ENCODE measurements at regions not wholly inside any gene's neighbourhood (a gene's known extent, or its start where the extent isn't known, plus 50 kb on each side); places are given as distances from the start of the nearest gene placed in this dataset.

DNA sequence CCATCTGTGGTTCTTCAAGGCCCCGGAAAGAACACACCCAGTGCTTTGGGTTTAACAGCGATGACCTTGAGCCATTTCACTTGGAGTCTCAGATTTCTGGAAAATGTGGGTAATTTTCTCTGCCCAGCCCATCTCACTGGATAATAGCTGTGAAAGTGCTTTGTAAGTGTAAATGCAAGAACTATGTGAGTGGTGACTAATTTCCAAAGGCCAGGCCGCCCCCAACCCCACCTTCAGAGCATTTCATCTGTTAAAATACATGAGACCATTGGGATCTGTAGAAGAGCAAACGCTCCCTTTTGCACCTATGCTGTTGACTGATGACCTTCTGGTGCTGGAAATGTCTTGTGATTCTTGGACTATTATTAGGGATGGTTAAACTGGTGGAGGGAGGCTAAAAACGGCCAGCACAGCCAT is 196.8 kb upstream of the LPP start:
- TF ChIP-seq, protein P1, sequence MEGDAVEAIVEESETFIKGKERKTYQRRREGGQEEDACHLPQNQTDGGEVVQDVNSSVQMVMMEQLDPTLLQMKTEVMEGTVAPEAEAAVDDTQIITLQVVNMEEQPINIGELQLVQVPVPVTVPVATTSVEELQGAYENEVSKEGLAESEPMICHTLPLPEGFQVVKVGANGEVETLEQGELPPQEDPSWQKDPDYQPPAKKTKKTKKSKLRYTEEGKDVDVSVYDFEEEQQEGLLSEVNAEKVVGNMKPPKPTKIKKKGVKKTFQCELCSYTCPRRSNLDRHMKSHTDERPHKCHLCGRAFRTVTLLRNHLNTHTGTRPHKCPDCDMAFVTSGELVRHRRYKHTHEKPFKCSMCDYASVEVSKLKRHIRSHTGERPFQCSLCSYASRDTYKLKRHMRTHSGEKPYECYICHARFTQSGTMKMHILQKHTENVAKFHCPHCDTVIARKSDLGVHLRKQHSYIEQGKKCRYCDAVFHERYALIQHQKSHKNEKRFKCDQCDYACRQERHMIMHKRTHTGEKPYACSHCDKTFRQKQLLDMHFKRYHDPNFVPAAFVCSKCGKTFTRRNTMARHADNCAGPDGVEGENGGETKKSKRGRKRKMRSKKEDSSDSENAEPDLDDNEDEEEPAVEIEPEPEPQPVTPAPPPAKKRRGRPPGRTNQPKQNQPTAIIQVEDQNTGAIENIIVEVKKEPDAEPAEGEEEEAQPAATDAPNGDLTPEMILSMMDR (IDR thresholded peaks at IDR 0.05) = no peak
- TF ChIP-seq TEAD4 (CRISPR knock-in tag; IDR thresholded peaks at IDR 0.05) (no peak), KAT7 (CRISPR knock-in tag; IDR thresholded peaks at IDR 0.05; ENCODE audit: borderline replicate concordance) (no peak), NR1H2 (CRISPR knock-in tag; IDR thresholded peaks at IDR 0.05) (no peak), GRHL2 (CRISPR knock-in tag; IDR thresholded peaks at IDR 0.05; ENCODE audit: insufficient replicate concordance, severe bottlenecking) (no peak), JUN (CRISPR knock-in tag; IDR thresholded peaks at IDR 0.05) (no peak), ZNF423 (CRISPR knock-in tag; IDR thresholded peaks at IDR 0.05) (no peak)
- TF ChIP-seq, protein P2, sequence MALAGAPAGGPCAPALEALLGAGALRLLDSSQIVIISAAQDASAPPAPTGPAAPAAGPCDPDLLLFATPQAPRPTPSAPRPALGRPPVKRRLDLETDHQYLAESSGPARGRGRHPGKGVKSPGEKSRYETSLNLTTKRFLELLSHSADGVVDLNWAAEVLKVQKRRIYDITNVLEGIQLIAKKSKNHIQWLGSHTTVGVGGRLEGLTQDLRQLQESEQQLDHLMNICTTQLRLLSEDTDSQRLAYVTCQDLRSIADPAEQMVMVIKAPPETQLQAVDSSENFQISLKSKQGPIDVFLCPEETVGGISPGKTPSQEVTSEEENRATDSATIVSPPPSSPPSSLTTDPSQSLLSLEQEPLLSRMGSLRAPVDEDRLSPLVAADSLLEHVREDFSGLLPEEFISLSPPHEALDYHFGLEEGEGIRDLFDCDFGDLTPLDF (CRISPR knock-in tag; IDR thresholded peaks at IDR 0.05) = no peak
- TF ChIP-seq, protein P3, sequence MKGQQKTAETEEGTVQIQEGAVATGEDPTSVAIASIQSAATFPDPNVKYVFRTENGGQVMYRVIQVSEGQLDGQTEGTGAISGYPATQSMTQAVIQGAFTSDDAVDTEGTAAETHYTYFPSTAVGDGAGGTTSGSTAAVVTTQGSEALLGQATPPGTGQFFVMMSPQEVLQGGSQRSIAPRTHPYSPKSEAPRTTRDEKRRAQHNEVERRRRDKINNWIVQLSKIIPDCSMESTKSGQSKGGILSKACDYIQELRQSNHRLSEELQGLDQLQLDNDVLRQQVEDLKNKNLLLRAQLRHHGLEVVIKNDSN (CRISPR knock-in tag; IDR thresholded peaks at IDR 0.05) = no peak
- TF ChIP-seq, protein P4, sequence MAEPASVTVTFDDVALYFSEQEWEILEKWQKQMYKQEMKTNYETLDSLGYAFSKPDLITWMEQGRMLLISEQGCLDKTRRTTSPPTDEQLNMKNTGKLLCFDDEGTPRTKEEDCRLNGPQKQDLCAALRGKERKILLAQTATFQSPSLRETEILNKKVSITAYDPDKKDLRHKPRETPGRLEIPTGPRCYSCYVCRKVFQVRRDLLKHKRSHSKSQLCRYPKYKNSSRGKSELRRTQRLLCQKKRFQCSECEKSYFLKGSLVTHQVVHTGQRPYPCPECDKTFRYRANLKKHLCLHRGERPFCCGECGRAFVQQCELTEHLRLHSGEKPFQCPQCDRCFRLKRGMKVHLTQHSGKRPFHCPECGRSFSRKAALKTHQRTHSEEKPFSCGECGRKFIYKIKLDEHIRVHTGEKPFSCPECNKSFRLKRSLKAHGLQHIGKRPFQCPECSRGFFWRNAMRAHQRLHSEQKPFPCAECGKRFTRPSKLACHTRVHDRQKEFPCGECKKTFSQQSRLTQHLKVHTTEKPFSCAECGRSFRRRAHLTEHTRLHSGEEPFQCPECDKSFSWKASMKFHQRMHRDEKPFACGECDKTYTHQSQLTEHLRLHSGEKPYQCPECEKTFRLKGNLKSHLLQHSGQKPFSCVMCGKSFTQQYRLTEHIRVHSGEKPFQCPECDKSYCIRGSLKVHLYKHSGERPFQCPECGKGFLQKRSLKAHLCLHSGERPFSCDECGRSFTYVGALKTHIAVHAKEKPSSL (CRISPR knock-in tag; conservative IDR thresholded peaks at IDR 0.05) = no peak
- TF ChIP-seq, protein P5, sequence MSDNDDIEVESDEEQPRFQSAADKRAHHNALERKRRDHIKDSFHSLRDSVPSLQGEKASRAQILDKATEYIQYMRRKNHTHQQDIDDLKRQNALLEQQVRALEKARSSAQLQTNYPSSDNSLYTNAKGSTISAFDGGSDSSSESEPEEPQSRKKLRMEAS (CRISPR knock-in tag; IDR thresholded peaks at IDR 0.05) = no peak

Measured in WTC11 (cell line).